GM12865 (cell line): ENCODE measurements at regions not wholly inside any gene's neighbourhood (a gene's known extent, or its start where the extent isn't known, plus 50 kb on each side); places are given as distances from the start of the nearest gene placed in this dataset.
"Not testable (repeated sequence)": the region's sequence is repeated elsewhere in the genome, so short reads cannot be mapped to it uniquely, and the experiment has no call there.

Source experiments
- DNase-seq: peaks from one replicate; pipeline ENCODE4 v3.0.0; 2010; ENCODE audit warnings: low read depth
- H3K4me3 ChIP-seq: 2 replicates; pipeline ENCODE4 v1.5.1; 2011; ENCODE audit warnings: mild to moderate bottlenecking, low read depth, low read length, control low read depth
- TF ChIP-seq, protein P1 (sequence below): IDR thresholded peaks from 2 replicates; pipeline ENCODE4 v1.5.1; 2011; ENCODE audit warnings: low read length, control low read depth, low read depth, inconsistent platforms; ENCODE audit not compliant: insufficient read depth; ENCODE audit errors: missing control alignments

DNA sequence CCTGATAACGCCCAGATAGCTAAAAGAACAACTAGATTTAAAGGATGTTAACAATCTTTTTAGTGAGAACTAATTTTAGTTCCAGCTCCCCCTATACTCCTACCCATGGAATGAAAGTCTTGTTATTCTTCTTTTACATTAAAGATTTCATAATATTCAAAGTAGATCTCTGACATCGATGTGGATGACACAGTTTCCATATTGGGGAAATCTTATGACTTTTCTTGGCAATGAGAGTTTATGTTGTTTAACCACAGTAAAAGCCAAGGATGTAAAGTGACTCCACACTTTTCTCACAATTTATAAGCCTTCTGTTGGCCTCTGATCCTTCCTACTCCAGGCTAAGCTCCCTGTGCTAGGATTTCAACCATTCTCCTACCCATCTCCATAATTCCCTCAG, 332.6 kb upstream of the KCNMB2 start:
- H3K4me3 ChIP-seq = no peak overlapping the region
- DNase-seq = no peak
- TF ChIP-seq, protein P1, sequence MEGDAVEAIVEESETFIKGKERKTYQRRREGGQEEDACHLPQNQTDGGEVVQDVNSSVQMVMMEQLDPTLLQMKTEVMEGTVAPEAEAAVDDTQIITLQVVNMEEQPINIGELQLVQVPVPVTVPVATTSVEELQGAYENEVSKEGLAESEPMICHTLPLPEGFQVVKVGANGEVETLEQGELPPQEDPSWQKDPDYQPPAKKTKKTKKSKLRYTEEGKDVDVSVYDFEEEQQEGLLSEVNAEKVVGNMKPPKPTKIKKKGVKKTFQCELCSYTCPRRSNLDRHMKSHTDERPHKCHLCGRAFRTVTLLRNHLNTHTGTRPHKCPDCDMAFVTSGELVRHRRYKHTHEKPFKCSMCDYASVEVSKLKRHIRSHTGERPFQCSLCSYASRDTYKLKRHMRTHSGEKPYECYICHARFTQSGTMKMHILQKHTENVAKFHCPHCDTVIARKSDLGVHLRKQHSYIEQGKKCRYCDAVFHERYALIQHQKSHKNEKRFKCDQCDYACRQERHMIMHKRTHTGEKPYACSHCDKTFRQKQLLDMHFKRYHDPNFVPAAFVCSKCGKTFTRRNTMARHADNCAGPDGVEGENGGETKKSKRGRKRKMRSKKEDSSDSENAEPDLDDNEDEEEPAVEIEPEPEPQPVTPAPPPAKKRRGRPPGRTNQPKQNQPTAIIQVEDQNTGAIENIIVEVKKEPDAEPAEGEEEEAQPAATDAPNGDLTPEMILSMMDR = no peak

- H3K4me3 ChIP-seq = no peak overlapping the region
- DNase-seq = no peak
- TF ChIP-seq, protein P1 = no peak
Observed at GRCh38 chr3:178205740-178206139, 330.5 kb upstream of the KCNMB2 start.

DNA sequence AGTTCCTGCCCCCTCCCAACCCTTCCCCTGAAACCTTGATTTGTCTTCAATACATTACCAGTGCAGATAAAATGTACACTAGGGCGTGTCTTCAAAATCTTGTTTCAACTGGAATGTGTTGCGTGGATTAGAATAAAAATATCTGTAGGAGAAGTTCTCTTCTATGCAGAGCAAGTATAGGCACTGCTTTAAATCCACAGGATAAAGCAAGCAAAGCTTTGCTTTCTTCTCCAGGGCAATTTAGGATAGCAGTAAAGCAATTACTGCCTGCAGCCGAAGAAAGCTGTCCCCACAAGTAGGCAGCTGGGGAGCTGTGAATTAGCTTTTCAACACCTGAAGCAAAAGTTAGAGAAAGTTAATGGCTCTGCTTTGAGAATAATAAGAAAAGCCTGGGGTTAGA, 329.7 kb upstream of the KCNMB2 start:
- TF ChIP-seq, protein P1 = no peak
- no peak for DNase-seq
- H3K4me3 ChIP-seq = no peak overlapping the region

DNA sequence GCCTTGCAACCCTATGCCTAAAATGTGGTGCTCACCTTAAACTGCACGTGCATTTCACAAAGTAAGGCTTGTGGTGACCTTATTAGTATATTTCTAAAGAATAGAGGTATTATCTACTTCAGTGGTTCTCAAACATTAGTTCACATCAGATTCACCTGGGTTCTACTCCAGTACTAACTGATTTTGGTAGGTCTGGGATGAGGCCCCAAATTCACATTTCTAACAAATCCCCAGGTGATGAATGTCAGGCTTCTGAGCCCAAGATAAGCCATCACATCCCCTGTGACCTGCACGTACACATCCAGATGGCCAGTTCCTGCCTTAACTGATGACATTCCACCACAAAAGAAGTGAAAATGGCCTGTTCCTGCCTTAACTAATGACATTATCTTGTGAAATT, 329.1 kb upstream of the KCNMB2 start:
- DNase-seq = not testable (repeated sequence)

DNA sequence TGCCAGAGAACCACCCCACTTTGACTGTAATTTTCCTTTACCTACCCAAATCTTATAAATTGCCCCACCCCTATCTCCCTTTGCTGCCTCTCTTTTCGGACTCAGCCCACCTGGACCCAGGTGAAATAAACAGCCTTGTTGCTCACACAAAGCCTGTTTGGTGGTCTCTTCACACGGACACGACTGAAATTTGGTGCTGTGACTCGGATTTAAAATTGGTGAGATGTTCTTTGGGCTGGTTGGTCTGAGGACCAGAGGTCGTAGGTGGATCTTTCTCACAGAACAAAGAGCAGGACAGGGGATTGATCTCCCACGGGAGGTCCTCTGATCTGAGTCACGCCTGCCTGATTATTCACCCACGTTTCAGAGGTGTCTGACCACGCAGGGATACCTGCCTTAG, 328.6 kb upstream of the KCNMB2 start:
- H3K4me3 ChIP-seq, DNase-seq: not testable (repeated sequence)

More for the DNA sequence above, 329.1 kb upstream of the KCNMB2 start:
- H3K4me3 ChIP-seq = not testable (repeated sequence)

GRCh38 chr3:178209116-178209515, 327.1 kb upstream of the KCNMB2 start:
- DNase-seq = not testable (repeated sequence)

GRCh38 chr3:178209618-178210017, 326.6 kb upstream of the KCNMB2 start:
- not testable (repeated sequence) for DNase-seq

More at GRCh38 chr3:178209116-178209515, 327.1 kb upstream of the KCNMB2 start:
- not testable (repeated sequence) for H3K4me3 ChIP-seq

GRCh38 chr3:178211086-178211485, 325.1 kb upstream of the KCNMB2 start:
- not testable (repeated sequence) for DNase-seq, H3K4me3 ChIP-seq

More at GRCh38 chr3:178209618-178210017, 326.6 kb upstream of the KCNMB2 start:
- not testable (repeated sequence) for H3K4me3 ChIP-seq

- TF ChIP-seq, protein P1 = no peak
- no peak for DNase-seq
Observed at GRCh38 chr3:178217479-178217878, 318.8 kb upstream of the KCNMB2 start.

DNA sequence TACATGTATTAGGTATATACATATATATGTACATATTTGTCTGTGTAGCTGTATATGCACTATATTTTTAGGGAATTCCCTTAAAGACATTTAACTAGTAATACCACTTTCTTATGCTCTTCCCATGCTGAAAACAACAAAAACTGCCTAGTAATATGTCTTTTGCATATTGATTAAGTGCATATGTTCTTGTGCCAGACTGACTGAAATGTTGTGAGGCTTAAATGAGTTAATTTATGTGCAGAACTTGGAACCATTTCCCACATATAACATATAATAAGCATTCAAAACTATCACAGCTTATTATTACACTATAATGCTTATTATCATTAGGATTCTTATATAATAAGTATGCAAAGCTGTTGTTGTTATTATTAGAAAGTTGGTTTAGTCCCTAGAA, 318.0 kb upstream of the KCNMB2 start:
- H3K4me3 ChIP-seq = no peak overlapping the region
- TF ChIP-seq, protein P1 = no peak
- no peak for DNase-seq

More at GRCh38 chr3:178217479-178217878, 318.8 kb upstream of the KCNMB2 start:
- H3K4me3 ChIP-seq = no peak overlapping the region

DNA sequence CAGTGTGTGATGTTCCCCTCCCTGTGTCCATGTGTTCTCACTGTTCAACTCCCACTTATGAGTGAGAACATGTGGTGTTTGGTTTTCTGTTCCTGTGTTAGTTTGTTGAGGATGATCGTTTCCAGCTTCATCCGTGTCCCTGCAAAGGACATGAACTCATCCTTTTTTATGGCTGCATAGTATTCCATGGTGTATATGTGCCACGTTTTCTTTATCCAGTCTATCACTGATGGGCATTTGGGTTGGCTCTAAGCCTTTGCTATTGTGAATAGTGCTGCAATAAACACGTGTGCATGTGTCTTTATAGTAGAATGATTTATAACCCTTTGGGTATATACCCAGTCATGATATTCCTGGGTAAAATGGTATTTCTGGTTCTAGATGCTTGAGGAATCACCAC, 316.6 kb upstream of the KCNMB2 start:
- DNase-seq, H3K4me3 ChIP-seq: not testable (repeated sequence)
